Spleen (tissue), 11 donors: ENCODE measurements at regions not wholly inside any gene's neighbourhood (a gene's known extent, or its start where the extent isn't known, plus 50 kb on each side); places are given as distances from the start of the nearest gene placed in this dataset.

ENCODE experiments used
- DNase-seq: peaks from one replicate; pipeline ENCODE4 v3.0.0-alpha.2; 2020
- H3K27ac ChIP-seq, 8 donors: fragments of 200-600 bp; sonication (generic) in 7 of 8; 1 replicate in 4 of 8; 2 replicates in 4 of 8; pipeline versions ENCODE4 v1.5.0 to v1.8.0; 2016 to 2021; ENCODE audit warnings: inconsistent platforms in 4 of 8, mild to moderate bottlenecking in 4 of 8, moderate library complexity in 1 of 8
- H3K27me3 ChIP-seq, 7 donors: fragments of 200-600 bp; sonication (generic) in 6 of 7; replicated peaks in 1 of 7; 1 replicate in 4 of 7; 2 replicates in 3 of 7; pipeline versions ENCODE4 v1.5.0 to v1.8.0; 2016 to 2021; ENCODE audit warnings: inconsistent platforms in 3 of 7, mild to moderate bottlenecking in 1 of 7
- H3K36me3 ChIP-seq, 6 donors: fragments of 200-600 bp; sonication (generic) in 5 of 6; 1 replicate in 4 of 6; 2 replicates in 2 of 6; pipeline versions ENCODE4 v1.5.0 to v1.8.0; 2016 to 2021; ENCODE audit warnings: inconsistent platforms in 2 of 6
- H3K4me1 ChIP-seq, 6 donors: fragments of 200-600 bp; sonication (generic) in 5 of 6; 1 replicate in 3 of 6; 2 replicates in 3 of 6; pipeline versions ENCODE4 v1.5.0 to v1.8.0; 2016 to 2021; ENCODE audit warnings: inconsistent platforms in 3 of 6
- H3K4me3 ChIP-seq, 8 donors: fragments of 200-600 bp; sonication (generic) in 7 of 8; 1 replicate in 4 of 8; 2 replicates in 4 of 8; pipeline versions ENCODE4 v1.5.0 to v1.8.0; 2016 to 2021; ENCODE audit warnings: inconsistent platforms in 4 of 8, mild to moderate bottlenecking in 4 of 8, moderate library complexity in 2 of 8
- H3K9me3 ChIP-seq, 8 donors: fragments of 200-600 bp; sonication (generic) in 7 of 8; 1 replicate in 4 of 8; 2 replicates in 4 of 8; pipeline versions ENCODE4 v1.5.0 to v1.8.0; 2016 to 2021; ENCODE audit warnings: inconsistent platforms in 4 of 8
- POLR2A ChIP-seq, 3 donors: fragments of 450-650 bp; IDR thresholded peaks; one replicate each; pipeline ENCODE4 v1.5.1; 2017; ENCODE audit warnings: antibody characterized with exemption in 3 of 3, mild to moderate bottlenecking in 1 of 3
- POLR2AphosphoS5 ChIP-seq, 3 donors: sonication (generic); formaldehyde crosslinking; IDR thresholded peaks; one replicate each; pipeline ENCODE4 v1.5.1; 2017; ENCODE audit warnings: antibody characterized with exemption in 3 of 3
- WGBS, 5 donors: extraction: QIAGEN DNeasy Blood & Tissue Kit in 3 of 5; methylation state at CpG; one replicate each; pipeline versions ENCODE4 v1.1.5 to v1.1.7; 2013 to 2018; 5-methylcytosine and 5-hydroxymethylcytosine counted together
- intact Hi-C: fragments of 100-400 bp; cut with DNase I; formaldehyde crosslinking; loops from one replicate; pipeline ENCODE4 v1.15.0; 2023; ENCODE audit warnings: low total_unique reads
- TF ChIP-seq, protein P1 (sequence below), 11 experiments: fragments of 200-600 bp in 7 of 11; fragments of 450-650 bp in 4 of 11; sonication (generic) in 4 of 11; IDR thresholded peaks in 8 of 11; conservative IDR thresholded peaks in 3 of 11; 1 replicate in 7 of 11; 2 replicates in 4 of 11; pipeline versions ENCODE4 v1.4.0 to v1.8.0; 2016 to 2021; ENCODE audit warnings: antibody characterized with exemption in 11 of 11, inconsistent platforms in 4 of 11, mild to moderate bottlenecking in 1 of 11
- donor health status: healthy with polysubstance abuse.
- donor health status: DM: no; HTN: no; CAD: no; lungs with moderate emphysema.
- donor health status: DM: no; HTN: no; CAD: no.
- donor health status: Bipolar disorder and iron deficiency.
- donor health status: healthy.
- donor health status: DM: no; HTN: no; CAD: no.
- donor health status: DM: yes; HTN: yes; CAD: no.

- DNase-seq, result no peak
- no peaks in the 10 kb centered on the region for H3K9me3 ChIP-seq
- TF ChIP-seq, protein P1, sequence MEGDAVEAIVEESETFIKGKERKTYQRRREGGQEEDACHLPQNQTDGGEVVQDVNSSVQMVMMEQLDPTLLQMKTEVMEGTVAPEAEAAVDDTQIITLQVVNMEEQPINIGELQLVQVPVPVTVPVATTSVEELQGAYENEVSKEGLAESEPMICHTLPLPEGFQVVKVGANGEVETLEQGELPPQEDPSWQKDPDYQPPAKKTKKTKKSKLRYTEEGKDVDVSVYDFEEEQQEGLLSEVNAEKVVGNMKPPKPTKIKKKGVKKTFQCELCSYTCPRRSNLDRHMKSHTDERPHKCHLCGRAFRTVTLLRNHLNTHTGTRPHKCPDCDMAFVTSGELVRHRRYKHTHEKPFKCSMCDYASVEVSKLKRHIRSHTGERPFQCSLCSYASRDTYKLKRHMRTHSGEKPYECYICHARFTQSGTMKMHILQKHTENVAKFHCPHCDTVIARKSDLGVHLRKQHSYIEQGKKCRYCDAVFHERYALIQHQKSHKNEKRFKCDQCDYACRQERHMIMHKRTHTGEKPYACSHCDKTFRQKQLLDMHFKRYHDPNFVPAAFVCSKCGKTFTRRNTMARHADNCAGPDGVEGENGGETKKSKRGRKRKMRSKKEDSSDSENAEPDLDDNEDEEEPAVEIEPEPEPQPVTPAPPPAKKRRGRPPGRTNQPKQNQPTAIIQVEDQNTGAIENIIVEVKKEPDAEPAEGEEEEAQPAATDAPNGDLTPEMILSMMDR (IDR thresholded peaks at IDR 0.05 in 8 of 11, conservative IDR thresholded peaks at IDR 0.05 in 3 of 11), result no peak
- no peak for TF ChIP-seq POLR2A (IDR thresholded peaks at IDR 0.05)
- no peak for TF ChIP-seq POLR2AphosphoS5 (IDR thresholded peaks at IDR 0.05)
- H3K27ac ChIP-seq, result no peak overlapping the region
- no peak overlapping the region for H3K4me3 ChIP-seq
- no peaks in the 10 kb centered on the region for H3K27me3 ChIP-seq
- intact Hi-C loops, result no loop called here
- WGBS, 5 donors, result 69 to 77% (median 75%) methylated on average over 4 of the region's 4 CpGs
- H3K4me1 ChIP-seq, result no peaks in the 10 kb centered on the region
- H3K36me3 ChIP-seq, result no peaks in the 10 kb centered on the region
Measured at GRCh38 chr10:3446221-3446620, 273.6 kb upstream of the PITRM1 start.

- Histone ChIP-seq H3K36me3 (no peaks in the 10 kb centered on the region), H3K9me3 (no peaks in the 10 kb centered on the region), H3K4me3 (no peak overlapping the region), H3K4me1 (no peaks in the 10 kb centered on the region), H3K27ac (no peak overlapping the region), H3K27me3 (no peaks in the 10 kb centered on the region)
- TF ChIP-seq, protein P1 (IDR thresholded peaks at IDR 0.05 in 8 of 11, conservative IDR thresholded peaks at IDR 0.05 in 3 of 11), result no peak
- TF ChIP-seq POLR2A (IDR thresholded peaks at IDR 0.05) (no peak), POLR2AphosphoS5 (IDR thresholded peaks at IDR 0.05) (no peak)
- 91 to 96% (median 93%) methylated on average over 4 of the region's 4 CpGs for WGBS, 5 donors
- DNase-seq, result no peak
- intact Hi-C loops, result no loop called here
Measured at GRCh38 chr10:3445648-3446047, 273.1 kb upstream of the PITRM1 start.

GRCh38 chr10:3442451-3442990, 269.9 kb upstream of the PITRM1 start:
- WGBS, 5 donors, result 81 to 95% (median 91%) methylated on average over 8 of the region's 8 CpGs
- intact Hi-C loops, result no loop called here

DNA sequence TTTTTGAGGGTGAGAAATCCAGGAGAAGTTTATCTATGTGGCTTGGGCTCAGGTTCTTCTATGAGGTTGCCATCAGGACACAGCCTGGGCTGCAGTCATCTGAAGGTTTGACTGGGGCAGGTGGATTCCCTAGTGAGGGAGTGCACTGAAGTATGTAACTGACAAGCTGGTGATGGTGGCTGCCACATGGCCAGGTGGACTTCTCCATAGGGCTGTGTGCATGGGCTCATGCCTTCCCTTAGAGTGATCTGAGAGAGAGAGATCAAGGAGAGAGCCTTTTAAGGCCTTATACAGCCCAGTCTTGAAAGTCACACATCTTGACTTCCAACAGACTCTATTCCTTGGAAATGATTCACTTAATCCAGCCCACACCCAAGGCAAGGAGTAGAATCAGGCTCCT, 266.6 kb upstream of the PITRM1 start:
- Histone ChIP-seq H3K27ac (no peak overlapping the region), H3K36me3 (no peaks in the 10 kb centered on the region), H3K9me3 (peaks cover 0 to 18% (median 7%) of the 10 kb centered on the region in 8 donors), H3K27me3 (no peaks in the 10 kb centered on the region), H3K4me3 (no peak overlapping the region), H3K4me1 (no peaks in the 10 kb centered on the region)
- intact Hi-C loops, result no loop called here
- no peak for DNase-seq
- TF ChIP-seq, protein P1 (IDR thresholded peaks at IDR 0.05 in 8 of 11, conservative IDR thresholded peaks at IDR 0.05 in 3 of 11), result no peak
- TF ChIP-seq POLR2AphosphoS5 (IDR thresholded peaks at IDR 0.05) (no peak), POLR2A (IDR thresholded peaks at IDR 0.05) (no peak)

More at GRCh38 chr10:3442451-3442990, 269.9 kb upstream of the PITRM1 start:
- peaks cover 0 to 18% (median 7%) of the 10 kb centered on the region in 8 donors for H3K9me3 ChIP-seq
- H3K4me1 ChIP-seq, result no peaks in the 10 kb centered on the region
- TF ChIP-seq, protein P1 (IDR thresholded peaks at IDR 0.05 in 8 of 11, conservative IDR thresholded peaks at IDR 0.05 in 3 of 11), result no peak
- no peak for TF ChIP-seq POLR2A (IDR thresholded peaks at IDR 0.05)
- TF ChIP-seq POLR2AphosphoS5 (IDR thresholded peaks at IDR 0.05), result no peak
- no peak overlapping the region for H3K4me3 ChIP-seq
- H3K27ac ChIP-seq, result no peak overlapping the region
- H3K36me3 ChIP-seq, result no peaks in the 10 kb centered on the region
- DNase-seq, result no peak
- no peaks in the 10 kb centered on the region for H3K27me3 ChIP-seq
